SK-N-SH (cell line): ENCODE measurements at regions not wholly inside any gene's neighbourhood (a gene's known extent, or its start where the extent isn't known, plus 50 kb on each side); places are given as distances from the start of the nearest gene placed in this dataset.

Experiments
- CTCF ChIP-seq: fragments of 200-600 bp; sonication (generic); IDR thresholded peaks from 2 replicates; pipeline ENCODE4 v1.6.1; 2017; ENCODE audit warnings: antibody characterized with exemption, mild to moderate bottlenecking, moderate library complexity
- EZH2phosphoT487 ChIP-seq: fragments of 200-600 bp; sonication (generic); IDR thresholded peaks from 2 replicates; pipeline ENCODE4 v1.6.1; 2017; ENCODE audit warnings: low read depth, mixed run types, mild to moderate bottlenecking, antibody characterized with exemption, moderate library complexity, borderline replicate concordance
- FOXM1 ChIP-seq: IDR thresholded peaks from 2 replicates; pipeline ENCODE4 v1.4.0; 2012; ENCODE audit warnings: low read depth, mild to moderate bottlenecking
- GABPA ChIP-seq: IDR thresholded peaks from 2 replicates; pipeline ENCODE4 v1.4.0; 2012; ENCODE audit warnings: low read depth, mild to moderate bottlenecking
- GATA2 ChIP-seq: sonication (generic); formaldehyde crosslinking; IDR thresholded peaks from 2 replicates; pipeline ENCODE4 v1.5.0; 2020; ENCODE audit warnings: mild to moderate bottlenecking, missing genetic modification reagents
- JUND ChIP-seq: IDR thresholded peaks from 2 replicates; pipeline ENCODE4 v1.4.0; 2012
- REST ChIP-seq: IDR thresholded peaks from 2 replicates; pipeline ENCODE4 v1.6.1; 2012; ENCODE audit warnings: mild to moderate bottlenecking, low read depth, low read length, moderate library complexity

- TF ChIP-seq GATA2 (CRISPR knock-in tag), result no peak
- no peak for TF ChIP-seq FOXM1
- no peak for TF ChIP-seq REST
- no peak for TF ChIP-seq JUND
- TF ChIP-seq CTCF, result no peak
- no peak for TF ChIP-seq GABPA
- no peak for TF ChIP-seq EZH2phosphoT487
Observed at GRCh38 chr5:110050640-110051345, 361.1 kb downstream of the MAN2A1 start.
